ENCODE measurements at regions not wholly inside any gene's neighbourhood (a gene's known extent, or its start where the extent isn't known, plus 50 kb on each side); places are given as distances from the start of the nearest gene placed in this dataset.

GRCh38 chr15:54722342-54722986, 474.3 kb downstream of the RSL24D1 start:
- Histone ChIP-seq H3K36me3 (ENCODE audit: insufficient read depth, low read length) (no peaks in the 10 kb centered on the region), H3K4me3 (ENCODE audit: low read length, poor library complexity, severe bottlenecking) (no peak overlapping the region), H3F3A (ENCODE audit: low read depth) (no peaks in the 10 kb centered on the region), H3K79me2 (ENCODE audit: insufficient read depth, low read length) (no peaks in the 10 kb centered on the region), H3K9me2 (replicated peaks; ENCODE audit: low read depth, low read length) (no peaks in the 10 kb centered on the region), H4K20me1 (ENCODE audit: insufficient read depth, low read length, poor library complexity, severe bottlenecking) (no peaks in the 10 kb centered on the region), H3K9me3 (ENCODE audit: insufficient read depth, low read depth, low read length) (no peaks in the 10 kb centered on the region), H3K27me3 (ENCODE audit: insufficient read depth, low read length, poor library complexity, severe bottlenecking) (no peaks in the 10 kb centered on the region), H3K9ac (ENCODE audit: low read depth, low read length, poor library complexity, severe bottlenecking) (no peak overlapping the region), H3K4me1 (ENCODE audit: insufficient read depth, low read length, poor library complexity, severe bottlenecking) (no peaks in the 10 kb centered on the region), H3K4me2 (ENCODE audit: low read depth, low read length, poor library complexity, severe bottlenecking) (no peak overlapping the region), H2AFZ (ENCODE audit: low read length) (no peak overlapping the region)
- TF ChIP-seq EZH2phosphoT487 (IDR thresholded peaks at IDR 0.05; ENCODE audit: borderline replicate concordance) = no peak
- TF ChIP-seq, protein P1, sequence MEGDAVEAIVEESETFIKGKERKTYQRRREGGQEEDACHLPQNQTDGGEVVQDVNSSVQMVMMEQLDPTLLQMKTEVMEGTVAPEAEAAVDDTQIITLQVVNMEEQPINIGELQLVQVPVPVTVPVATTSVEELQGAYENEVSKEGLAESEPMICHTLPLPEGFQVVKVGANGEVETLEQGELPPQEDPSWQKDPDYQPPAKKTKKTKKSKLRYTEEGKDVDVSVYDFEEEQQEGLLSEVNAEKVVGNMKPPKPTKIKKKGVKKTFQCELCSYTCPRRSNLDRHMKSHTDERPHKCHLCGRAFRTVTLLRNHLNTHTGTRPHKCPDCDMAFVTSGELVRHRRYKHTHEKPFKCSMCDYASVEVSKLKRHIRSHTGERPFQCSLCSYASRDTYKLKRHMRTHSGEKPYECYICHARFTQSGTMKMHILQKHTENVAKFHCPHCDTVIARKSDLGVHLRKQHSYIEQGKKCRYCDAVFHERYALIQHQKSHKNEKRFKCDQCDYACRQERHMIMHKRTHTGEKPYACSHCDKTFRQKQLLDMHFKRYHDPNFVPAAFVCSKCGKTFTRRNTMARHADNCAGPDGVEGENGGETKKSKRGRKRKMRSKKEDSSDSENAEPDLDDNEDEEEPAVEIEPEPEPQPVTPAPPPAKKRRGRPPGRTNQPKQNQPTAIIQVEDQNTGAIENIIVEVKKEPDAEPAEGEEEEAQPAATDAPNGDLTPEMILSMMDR (conservative IDR thresholded peaks at IDR 0.05; ENCODE audit: low read length) = no peak

DNA sequence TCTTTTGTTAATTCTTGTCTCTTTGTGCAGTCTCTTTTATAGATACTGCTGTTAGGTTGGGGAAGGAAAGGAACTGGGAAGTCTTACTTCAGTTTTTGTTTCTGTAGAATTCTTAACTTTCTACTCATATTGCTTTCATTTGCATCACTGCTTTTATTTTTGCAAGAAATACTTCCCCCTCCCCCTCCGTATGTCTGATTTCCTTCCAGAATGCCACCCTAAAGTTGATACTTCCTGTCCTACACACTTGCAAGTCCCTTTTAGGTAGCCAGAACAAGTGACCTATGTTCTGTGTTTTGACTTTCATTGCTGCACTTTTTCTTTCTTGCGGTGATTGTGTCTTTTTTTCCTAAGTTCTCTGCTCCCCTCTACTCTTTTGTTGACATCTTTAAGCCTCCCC, 477.4 kb downstream of the RSL24D1 start:
- Histone ChIP-seq H3K79me2 (ENCODE audit: insufficient read depth, low read length) (no peaks in the 10 kb centered on the region), H3K9ac (ENCODE audit: low read depth, low read length, poor library complexity, severe bottlenecking) (no peak overlapping the region), H3F3A (ENCODE audit: low read depth) (no peaks in the 10 kb centered on the region), H3K36me3 (ENCODE audit: insufficient read depth, low read length) (no peaks in the 10 kb centered on the region), H3K27me3 (ENCODE audit: insufficient read depth, low read length, poor library complexity, severe bottlenecking) (no peaks in the 10 kb centered on the region), H3K9me2 (replicated peaks; ENCODE audit: low read depth, low read length) (no peaks in the 10 kb centered on the region), H4K20me1 (ENCODE audit: insufficient read depth, low read length, poor library complexity, severe bottlenecking) (no peaks in the 10 kb centered on the region), H3K9me3 (ENCODE audit: insufficient read depth, low read depth, low read length) (no peaks in the 10 kb centered on the region), H3K4me1 (ENCODE audit: insufficient read depth, low read length, poor library complexity, severe bottlenecking) (no peaks in the 10 kb centered on the region), H3K4me2 (ENCODE audit: low read depth, low read length, poor library complexity, severe bottlenecking) (no peak overlapping the region), H3K4me3 (ENCODE audit: low read length, poor library complexity, severe bottlenecking) (no peak overlapping the region), H2AFZ (ENCODE audit: low read length) (peak overlapping the region; percentile 46; the same call in 1 of the 2 replicates)
- no peak for TF ChIP-seq EZH2phosphoT487 (IDR thresholded peaks at IDR 0.05; ENCODE audit: borderline replicate concordance)
- TF ChIP-seq, protein P1 (conservative IDR thresholded peaks at IDR 0.05; ENCODE audit: low read length) = no peak

DNA sequence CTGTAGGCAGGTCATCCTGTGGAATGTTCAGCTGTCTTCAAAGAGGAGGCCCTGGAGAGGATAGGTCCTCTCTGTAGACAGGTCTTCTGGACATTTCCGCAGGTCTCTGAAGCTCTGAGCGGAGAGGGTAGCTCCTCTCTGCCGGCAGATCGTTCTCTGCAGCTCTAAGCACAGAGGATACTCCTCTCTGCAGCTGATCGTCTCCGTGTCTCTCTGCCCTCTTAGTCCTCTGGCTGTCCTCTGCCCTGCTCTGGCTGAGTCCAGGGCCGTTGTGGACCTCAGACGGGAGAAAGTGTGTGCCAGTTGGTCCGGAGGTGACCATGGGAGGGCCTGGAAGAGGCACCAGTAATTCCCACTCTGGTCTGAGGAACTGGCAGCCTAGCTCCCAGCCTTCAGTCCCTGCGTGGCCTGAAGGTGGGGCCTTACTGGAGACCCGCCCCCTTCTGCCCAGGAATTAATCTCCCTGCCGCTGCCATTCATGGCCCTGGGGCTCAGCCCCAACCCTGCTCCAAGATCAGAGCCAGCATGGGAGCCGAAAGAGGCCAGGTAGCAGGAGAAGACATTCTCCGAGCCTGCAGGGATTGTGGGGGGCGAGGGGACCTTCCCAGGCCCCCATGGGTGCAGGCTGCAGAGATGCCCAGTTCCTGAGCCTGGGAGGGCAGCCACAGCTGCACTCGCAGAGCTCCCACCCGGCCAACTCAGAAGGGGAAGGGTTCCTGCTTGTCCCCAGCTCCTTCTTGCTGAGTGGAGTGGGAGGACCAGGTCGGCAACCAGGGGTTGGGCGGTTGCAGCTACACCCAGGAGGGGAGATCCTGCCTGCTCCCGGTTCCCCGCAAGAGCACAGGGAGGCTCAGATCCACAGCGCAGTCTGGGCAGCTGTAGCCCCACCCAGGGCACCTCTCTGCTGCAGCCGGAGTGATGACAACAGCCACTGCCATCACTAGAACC, 488.7 kb downstream of the RSL24D1 start:
- Histone ChIP-seq H3K4me3 (ENCODE audit: low read length, poor library complexity, severe bottlenecking) (no peak overlapping the region), H3K4me2 (ENCODE audit: low read depth, low read length, poor library complexity, severe bottlenecking) (no peak overlapping the region), H3K36me3 (ENCODE audit: insufficient read depth, low read length) (no peaks in the 10 kb centered on the region), H3K9me3 (ENCODE audit: insufficient read depth, low read depth, low read length) (no peaks in the 10 kb centered on the region), H3F3A (ENCODE audit: low read depth) (no peaks in the 10 kb centered on the region), H4K20me1 (ENCODE audit: insufficient read depth, low read length, poor library complexity, severe bottlenecking) (no peaks in the 10 kb centered on the region), H3K27me3 (ENCODE audit: insufficient read depth, low read length, poor library complexity, severe bottlenecking) (no peaks in the 10 kb centered on the region), H3K79me2 (ENCODE audit: insufficient read depth, low read length) (no peaks in the 10 kb centered on the region), H3K4me1 (ENCODE audit: insufficient read depth, low read length, poor library complexity, severe bottlenecking) (no peaks in the 10 kb centered on the region), H3K9me2 (replicated peaks; ENCODE audit: low read depth, low read length) (no peaks in the 10 kb centered on the region), H2AFZ (ENCODE audit: low read length) (no peak overlapping the region), H3K9ac (ENCODE audit: low read depth, low read length, poor library complexity, severe bottlenecking) (no peak overlapping the region)
- TF ChIP-seq, protein P1 (conservative IDR thresholded peaks at IDR 0.05; ENCODE audit: low read length) = no peak
- TF ChIP-seq EZH2phosphoT487 (IDR thresholded peaks at IDR 0.05; ENCODE audit: borderline replicate concordance) = no peak

Measured in Loucy (cell line).